Stomach (tissue), 8 donors: ENCODE measurements at regions not wholly inside any gene's neighbourhood (a gene's known extent, or its start where the extent isn't known, plus 50 kb on each side); places are given as distances from the start of the nearest gene placed in this dataset.

Experiments
- DNase-seq, 2 donors: peaks; one replicate each; pipeline versions ENCODE4 v3.0.0 to v3.0.0-alpha.2; 2013 to 2019
- H3K27ac ChIP-seq, 5 donors: fragments of 200-600 bp in 4 of 5; sonication (generic) in 4 of 5; one replicate each; pipeline ENCODE4 v1.5.1; 2013 to 2019; ENCODE audit warnings: mild to moderate bottlenecking in 1 of 5, moderate library complexity in 1 of 5
- H3K27me3 ChIP-seq, 3 donors: fragments of 200-600 bp; sonication (generic); one replicate each; pipeline ENCODE4 v1.5.1; 2017 to 2019; ENCODE audit warnings: mixed run types in 1 of 3
- H3K36me3 ChIP-seq, 4 donors: fragments of 200-600 bp; sonication (generic); 1 replicate in 3 of 4; 2 replicates in 1 of 4; pipeline ENCODE4 v1.5.1; 2016 to 2019
- H3K4me1 ChIP-seq, 4 donors: fragments of 200-600 bp; sonication (generic); one replicate each; pipeline ENCODE4 v1.5.1; 2016 to 2019
- H3K4me3 ChIP-seq, 4 donors: fragments of 200-600 bp; sonication (generic) in 3 of 4; one replicate each; pipeline ENCODE4 v1.5.1; 2016 to 2019; ENCODE audit warnings: mild to moderate bottlenecking in 1 of 4
- H3K9me3 ChIP-seq, 4 donors: fragments of 200-600 bp; sonication (generic); one replicate each; pipeline ENCODE4 v1.5.1; 2016 to 2019
- CTCF ChIP-seq, 7 experiments: fragments of 450-650 bp in 4 of 7; fragments of 200-600 bp in 3 of 7; sonication (generic) in 3 of 7; IDR thresholded peaks; one replicate each; pipeline ENCODE4 v1.5.1; 2016 to 2019; ENCODE audit warnings: antibody characterized with exemption in 7 of 7, control low read depth in 2 of 7, mild to moderate bottlenecking in 1 of 7
- EP300 ChIP-seq: sonication (generic); formaldehyde crosslinking; IDR thresholded peaks from one replicate; pipeline ENCODE4 v1.6.1; 2017; ENCODE audit warnings: antibody characterized with exemption
- POLR2A ChIP-seq, 4 donors: fragments of 450-650 bp; IDR thresholded peaks; one replicate each; pipeline ENCODE4 v1.6.1; 2016; ENCODE audit warnings: antibody characterized with exemption in 4 of 4, control low read depth in 2 of 4, mild to moderate bottlenecking in 1 of 4, moderate library complexity in 1 of 4
- POLR2AphosphoS5 ChIP-seq, 3 donors: sonication (generic); formaldehyde crosslinking; IDR thresholded peaks; one replicate each; pipeline ENCODE4 v1.6.1; 2016; ENCODE audit warnings: antibody characterized with exemption in 3 of 3
- WGBS, 5 donors: extraction: QIAGEN DNeasy Blood & Tissue Kit in 3 of 5; methylation state at CpG; one replicate each; pipeline versions ENCODE4 v1.1.5 to v1.1.7; 2013 to 2018; 5-methylcytosine and 5-hydroxymethylcytosine counted together
- intact Hi-C: fragments of 100-400 bp; cut with DNase I; formaldehyde crosslinking; loops from one replicate; pipeline ENCODE4 v1.15.1; 2023; ENCODE audit warnings: low total_unique reads
- donor health status: healthy with polysubstance abuse.
- donor health status: Bipolar disorder and iron deficiency.
- donor health status: healthy.

GRCh38 chr13:97798171-97798821 is 155.2 kb upstream of the IPO5 start:
- Histone ChIP-seq H3K9me3 (peaks cover 6 to 21% (median 17%) of the 10 kb centered on the region in 4 donors), H3K27me3 (no peaks in the 10 kb centered on the region), H3K4me3 (no peak overlapping the region), H3K27ac (no peak overlapping the region), H3K36me3 (no peaks in the 10 kb centered on the region), H3K4me1 (peaks cover 0 to 6% (median 0%) of the 10 kb centered on the region in 4 donors)
- intact Hi-C loops: no loop called here
- 59 to 78% (median 63%) methylated on average over 7 of the region's 7 CpGs for WGBS, 5 donors
- no peak for DNase-seq
- TF ChIP-seq EP300 (no peak), POLR2AphosphoS5 (IDR thresholded peaks at IDR 0.05) (no peak), CTCF (IDR thresholded peaks at IDR 0.05) (no peak), POLR2A (IDR thresholded peaks at IDR 0.05) (no peak)

- Histone ChIP-seq H3K9me3 (peaks cover under 1 to 16% (median 12%) of the 10 kb centered on the region in 4 donors), H3K4me1 (peaks cover 0 to 6% (median 0%) of the 10 kb centered on the region in 4 donors), H3K4me3 (no peak overlapping the region), H3K27ac (no peak overlapping the region), H3K36me3 (no peaks in the 10 kb centered on the region), H3K27me3 (no peaks in the 10 kb centered on the region)
- WGBS, 5 donors: 50 to 61% (median 53%) methylated on average over 7 of the region's 7 CpGs
- DNase-seq: peak in 1 of 2 donors; percentile 46
- intact Hi-C loops: no loop called here
- TF ChIP-seq POLR2A (IDR thresholded peaks at IDR 0.05): no peak
- no peak for TF ChIP-seq EP300
These were observed 154.6 kb upstream of the IPO5 start for GRCh38 chr13:97798836-97799235.

- WGBS, 5 donors: 73 to 85% (median 77%) methylated on average over 3 of the region's 3 CpGs
- intact Hi-C loops: no loop called here
- no peaks in the 10 kb centered on the region for H3K27me3 ChIP-seq
- H3K9me3 ChIP-seq: no peaks in the 10 kb centered on the region
- no peak for DNase-seq
- H3K4me1 ChIP-seq: peaks cover 0 to 6% (median 0%) of the 10 kb centered on the region in 4 donors
- H3K4me3 ChIP-seq: no peak overlapping the region
- no peaks in the 10 kb centered on the region for H3K36me3 ChIP-seq
- no peak for TF ChIP-seq CTCF (IDR thresholded peaks at IDR 0.05)
- TF ChIP-seq POLR2A (IDR thresholded peaks at IDR 0.05): no peak
- no peak for TF ChIP-seq EP300
- TF ChIP-seq POLR2AphosphoS5 (IDR thresholded peaks at IDR 0.05): no peak
- no peak overlapping the region for H3K27ac ChIP-seq
These were observed 151.3 kb upstream of the IPO5 start for GRCh38 chr13:97802213-97802612.

GRCh38 chr13:97809576-97809975 is 143.9 kb upstream of the IPO5 start:
- peaks cover 0 to 7% (median 3%) of the 10 kb centered on the region in 4 donors for H3K9me3 ChIP-seq
- H3K4me1 ChIP-seq: no peaks in the 10 kb centered on the region
- H3K27me3 ChIP-seq: no peaks in the 10 kb centered on the region
- TF ChIP-seq POLR2A (IDR thresholded peaks at IDR 0.05) (no peak), POLR2AphosphoS5 (IDR thresholded peaks at IDR 0.05) (no peak), EP300 (no peak), CTCF (IDR thresholded peaks at IDR 0.05) (no peak)
- no peak overlapping the region for H3K4me3 ChIP-seq
- no peak overlapping the region for H3K27ac ChIP-seq
- H3K36me3 ChIP-seq: no peaks in the 10 kb centered on the region
- 48 to 62% (median 58%) methylated on average over 2 of the region's 2 CpGs for WGBS, 5 donors
- intact Hi-C loops: no loop called here
- DNase-seq: no peak

GRCh38 chr13:97810152-97810551 is 143.3 kb upstream of the IPO5 start:
- Histone ChIP-seq H3K4me1 (no peaks in the 10 kb centered on the region), H3K9me3 (peaks cover 0 to 7% (median 3%) of the 10 kb centered on the region in 4 donors), H3K4me3 (no peak overlapping the region), H3K27ac (no peak overlapping the region), H3K36me3 (no peaks in the 10 kb centered on the region), H3K27me3 (no peaks in the 10 kb centered on the region)
- no peak for TF ChIP-seq EP300
- TF ChIP-seq CTCF (IDR thresholded peaks at IDR 0.05): no peak
- no peak for TF ChIP-seq POLR2AphosphoS5 (IDR thresholded peaks at IDR 0.05)
- WGBS, 5 donors: 15 to 30% (median 20%) methylated on average over 3 of the region's 3 CpGs
- intact Hi-C loops: no loop called here
- peak in 1 of 2 donors; percentile 47 for DNase-seq
